ENCODE measurements at regions not wholly inside any gene's neighbourhood (a gene's known extent, or its start where the extent isn't known, plus 50 kb on each side); places are given as distances from the start of the nearest gene placed in this dataset.

DNA sequence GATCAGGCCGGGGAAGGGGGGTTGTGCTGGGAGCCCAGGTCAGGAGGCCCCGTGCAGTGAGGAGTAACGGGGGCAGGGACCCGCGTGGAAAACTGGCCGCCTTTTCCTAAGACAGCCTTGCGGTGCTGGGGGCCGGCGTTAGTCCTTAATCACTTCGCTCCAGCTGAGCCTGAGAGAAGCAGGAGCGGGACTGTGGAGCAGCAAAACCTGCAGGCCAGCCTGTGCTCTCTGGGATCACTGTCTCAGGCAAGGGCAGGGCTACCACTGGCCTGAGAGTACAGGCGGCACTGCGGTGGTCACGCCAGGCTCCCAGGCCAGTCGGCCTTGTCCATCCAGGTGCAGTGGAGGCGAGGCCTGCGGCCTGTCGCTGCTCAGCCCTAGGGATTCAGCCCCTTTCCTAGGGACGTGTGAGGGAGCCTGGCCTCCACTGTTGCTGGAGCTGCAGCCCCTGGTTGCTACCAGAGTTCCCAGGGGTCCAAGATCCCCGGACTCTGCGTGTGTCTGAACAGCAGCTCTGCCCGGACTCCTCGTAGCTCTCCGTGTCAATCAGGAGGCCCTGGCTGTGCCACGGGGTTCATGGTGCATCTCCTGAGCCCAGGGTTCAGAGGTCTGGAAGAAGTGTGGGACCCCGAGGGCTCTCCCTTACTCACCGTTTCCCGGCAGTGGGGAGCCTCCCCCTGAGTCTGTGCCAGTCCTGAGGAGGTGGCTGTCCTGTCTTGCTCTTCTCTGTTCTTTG is 2141.7 kb upstream of the TENM3 start:
- peak in 1 of 4 experiments; percentile 0 for DNase-seq

DNA sequence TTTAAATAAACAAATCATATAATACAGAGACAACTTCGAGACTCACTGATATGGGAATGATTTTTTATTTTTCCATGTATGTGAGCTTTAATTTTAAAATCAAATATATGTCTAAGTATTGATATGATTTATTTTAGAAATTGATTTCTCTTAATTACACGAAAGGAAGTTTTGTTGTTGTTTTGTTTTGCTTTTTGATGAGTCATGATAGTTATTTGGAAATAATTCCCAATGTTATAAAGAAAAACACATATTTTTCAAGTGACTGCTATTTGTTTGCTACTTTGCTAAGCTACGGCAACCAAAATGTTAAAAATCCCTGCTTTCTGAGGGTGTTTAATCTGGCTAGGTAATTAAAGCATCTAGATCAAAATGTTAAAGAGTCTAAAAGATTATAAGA is 2139.4 kb upstream of the TENM3 start:
- no peak for DNase-seq

DNA sequence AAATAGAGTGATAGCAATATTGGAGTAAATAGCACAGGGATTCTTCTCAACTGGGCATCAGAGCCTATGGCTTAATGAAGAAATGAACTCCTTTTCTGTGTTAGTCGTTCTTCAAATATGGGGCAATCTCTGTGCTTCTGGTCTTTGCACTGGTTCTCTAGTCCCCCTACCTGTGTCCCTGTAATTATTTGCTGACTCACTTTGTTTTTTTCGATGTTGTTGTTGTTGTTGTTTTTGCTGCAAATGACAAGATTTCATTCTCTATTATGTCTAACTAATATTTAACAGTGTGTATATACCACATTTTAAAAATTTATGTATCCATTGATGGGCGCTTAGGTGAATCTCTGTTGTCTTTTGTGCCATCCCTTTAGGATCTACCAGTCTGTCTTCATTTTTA is 2137.8 kb upstream of the TENM3 start:
- no peak for DNase-seq

DNA sequence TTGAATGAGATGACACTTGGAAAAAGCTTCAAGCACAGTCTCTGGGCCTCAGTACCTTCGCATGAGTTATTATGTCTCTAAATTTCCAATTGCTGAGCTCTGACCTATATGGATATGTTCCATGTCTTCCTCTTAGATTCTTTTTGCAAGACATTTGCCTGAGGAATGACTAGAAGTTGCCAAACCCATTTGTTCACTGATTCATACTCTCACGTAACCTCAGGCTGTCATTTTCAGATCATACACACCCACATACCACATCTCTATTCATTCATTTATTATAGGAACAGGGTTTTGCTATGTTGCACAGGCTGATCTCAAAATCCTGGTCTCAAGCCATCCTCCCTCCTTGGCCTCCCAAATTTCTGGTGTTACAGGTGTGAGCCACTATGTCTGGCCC is 2137.1 kb upstream of the TENM3 start:
- no peak for DNase-seq

DNA sequence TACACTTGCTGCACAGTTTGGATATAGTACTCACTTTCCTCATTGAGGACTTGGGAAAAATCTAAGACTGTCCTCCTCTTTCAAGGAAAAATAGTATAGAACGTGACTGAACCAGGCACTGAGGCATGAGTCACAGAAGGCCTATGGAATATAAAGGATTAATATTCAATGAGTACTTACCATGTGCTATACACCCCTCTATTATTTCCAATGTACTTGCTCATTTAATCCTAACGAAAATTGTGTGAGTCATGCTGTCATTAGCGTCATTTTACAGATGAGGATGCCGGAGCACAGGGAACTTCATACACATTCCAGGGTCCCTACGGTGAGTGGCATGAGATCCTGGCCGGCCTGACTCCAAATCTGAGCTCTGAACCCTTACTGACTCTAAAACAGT is 2136.2 kb upstream of the TENM3 start:
- no peak for DNase-seq

DNA sequence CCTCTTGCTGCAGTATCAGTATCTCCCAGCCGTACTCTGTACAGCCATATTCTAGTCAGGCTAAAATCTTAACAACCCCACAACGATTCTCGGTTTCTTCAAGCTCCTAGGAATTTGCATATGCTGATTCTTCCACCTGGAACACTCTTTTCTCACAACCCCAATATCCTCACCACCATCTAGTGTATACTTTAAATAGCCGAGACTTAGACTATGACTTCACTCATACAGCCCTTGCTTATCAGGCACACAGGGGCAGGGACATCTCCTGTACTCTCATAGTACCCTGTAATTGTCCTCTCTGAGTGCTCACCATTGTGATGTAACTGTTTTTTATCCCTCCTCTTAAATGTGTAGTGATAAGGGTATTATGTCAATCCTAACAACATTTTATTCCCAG is 2126.4 kb upstream of the TENM3 start:
- no peak for DNase-seq

DNA sequence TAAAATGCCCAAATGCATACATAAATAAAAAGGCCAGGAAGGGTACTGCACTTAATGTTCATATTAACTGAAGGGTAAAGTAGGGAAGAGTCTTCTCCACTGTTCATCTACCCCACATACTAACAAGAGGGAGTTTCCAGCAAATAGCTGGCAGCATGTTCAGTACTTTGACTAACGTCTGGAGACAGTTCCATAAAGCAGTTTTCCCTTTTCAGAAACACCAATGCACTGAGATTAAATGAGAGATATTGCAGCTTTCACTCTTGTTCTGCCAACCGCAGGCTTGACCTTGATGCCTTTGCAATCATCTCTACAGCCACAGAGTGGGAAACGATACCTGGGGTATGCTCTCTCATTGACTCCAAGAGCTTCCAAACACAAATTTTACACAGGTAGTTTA is 2123.1 kb upstream of the TENM3 start:
- DNase-seq, result no peak

DNA sequence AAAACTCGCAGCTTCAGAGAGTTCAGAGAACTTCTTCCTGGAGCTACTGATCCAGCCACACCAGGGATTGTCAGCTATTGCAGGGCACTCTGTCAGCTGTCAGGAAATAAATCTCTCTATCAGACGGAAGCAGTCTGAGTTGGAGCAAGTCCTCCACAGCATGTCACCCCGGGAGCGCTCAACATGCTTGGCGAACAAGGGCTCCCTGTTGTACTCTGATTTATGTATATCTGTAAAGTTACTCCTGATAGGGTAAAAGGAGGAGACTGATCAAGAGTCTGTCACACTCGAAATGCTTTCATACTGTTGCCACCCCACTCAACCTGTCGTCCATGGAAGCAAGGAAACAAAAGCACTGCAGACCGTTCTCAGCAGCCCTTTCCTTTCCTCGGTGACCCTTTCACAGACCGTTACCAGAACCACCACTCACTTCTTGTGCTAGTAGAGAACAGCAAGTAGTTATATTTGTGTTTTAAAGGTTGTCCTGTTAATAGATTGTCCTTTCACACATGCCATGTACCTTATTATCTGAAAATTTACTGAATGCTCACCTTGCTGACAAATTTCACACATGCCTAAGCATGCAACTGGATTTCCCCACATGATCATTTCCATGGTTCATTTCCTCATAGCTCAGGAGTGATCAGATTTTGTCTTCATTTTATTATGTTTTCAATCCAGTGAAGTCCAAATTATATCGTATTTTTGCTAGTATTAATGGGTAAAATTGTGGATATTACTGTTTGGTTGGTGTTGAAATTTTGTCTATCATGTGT is 2108.9 kb upstream of the TENM3 start:
- no peak for DNase-seq

DNA sequence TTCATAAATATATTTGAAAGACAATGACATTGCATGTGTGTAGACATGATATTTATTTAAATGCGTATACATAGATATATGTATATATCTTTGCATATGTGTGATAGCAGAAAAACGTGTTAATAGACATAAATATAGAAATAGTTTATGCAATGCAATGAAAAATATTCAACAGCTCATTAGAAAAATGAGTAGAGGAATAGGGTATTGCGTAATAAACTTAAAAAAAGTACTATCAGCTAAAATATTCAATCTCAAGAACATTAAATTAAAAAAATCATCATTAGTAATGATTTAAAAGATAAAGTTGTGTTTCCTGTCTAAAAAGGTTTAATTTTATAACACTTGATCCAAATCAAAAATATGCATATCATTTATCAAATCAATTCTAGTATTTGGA is 2101.5 kb upstream of the TENM3 start:
- no peak for DNase-seq

DNA sequence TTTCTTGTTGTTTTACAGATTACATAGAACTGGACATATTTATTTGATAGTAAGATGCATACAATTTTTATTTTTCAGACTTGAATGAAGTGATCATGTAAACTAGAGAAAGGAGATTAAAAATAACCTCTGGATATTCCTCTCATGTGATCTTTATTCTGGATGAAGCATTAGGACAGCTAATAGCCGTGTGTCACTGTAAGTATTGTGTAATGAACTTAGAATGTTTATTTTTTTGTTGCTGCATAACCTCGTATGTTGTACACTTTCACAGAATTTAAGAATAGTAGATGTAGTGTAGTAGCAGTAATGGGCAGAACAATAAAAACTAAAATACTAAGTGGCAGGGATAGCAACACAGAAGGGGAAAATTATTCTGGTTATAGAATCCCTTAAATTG is 2094.5 kb upstream of the TENM3 start:
- DNase-seq, result no peak

DNA sequence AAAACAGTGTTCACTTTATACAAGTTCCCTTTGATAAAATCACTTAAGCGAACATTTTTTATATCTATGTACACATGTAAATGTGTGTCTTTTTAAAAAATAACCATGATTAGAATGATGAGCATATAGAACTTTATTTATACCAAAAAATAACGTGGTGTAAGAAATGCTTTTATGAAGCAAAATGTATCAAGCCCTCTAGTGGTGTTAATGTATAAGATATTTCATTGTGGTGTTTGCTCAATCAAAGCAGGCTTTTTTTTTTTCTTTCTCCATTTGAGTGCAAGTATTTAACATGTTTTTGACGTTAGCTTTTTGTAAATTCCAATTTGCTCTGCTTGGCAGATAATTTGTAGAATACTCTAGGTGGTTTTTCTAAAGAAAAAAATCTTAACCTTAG is 2092.4 kb upstream of the TENM3 start:
- DNase-seq, result no peak

DNA sequence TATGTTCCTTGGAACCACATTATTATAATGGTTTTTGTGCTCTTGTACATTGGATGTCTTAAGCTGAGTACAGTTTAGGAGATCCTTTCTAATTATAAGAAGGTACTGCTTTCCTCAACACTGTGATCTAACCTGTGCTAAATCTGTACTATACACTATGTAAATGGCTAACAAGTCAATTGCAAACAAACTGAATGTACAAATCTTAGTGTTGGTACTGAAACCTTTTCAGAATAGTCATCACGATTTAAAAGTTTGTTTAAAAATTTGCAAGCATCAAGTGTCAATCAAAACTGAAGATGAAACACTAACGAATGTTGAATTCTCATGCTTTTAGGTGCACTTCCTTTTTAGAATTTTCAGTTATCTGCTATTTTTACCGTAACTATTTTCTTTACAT is 2090.4 kb upstream of the TENM3 start:
- DNase-seq, result no peak

DNA sequence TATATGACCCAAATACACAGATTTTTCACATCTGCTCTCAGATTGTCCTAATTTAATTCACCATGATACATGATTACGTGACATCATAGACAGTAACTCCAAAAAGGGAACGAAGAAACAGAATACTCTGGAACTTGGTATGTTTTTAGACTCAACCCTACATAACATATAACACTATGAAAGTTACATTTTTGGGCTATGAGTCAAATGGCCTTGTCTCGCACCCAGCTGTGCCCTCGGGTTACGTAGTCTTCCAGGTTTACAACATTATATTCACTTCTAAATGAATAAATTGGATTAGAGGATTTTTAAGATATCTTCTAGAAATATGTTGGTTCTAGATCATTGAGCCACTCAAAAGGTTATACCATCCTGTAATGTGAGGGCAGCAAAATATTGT is 2089.6 kb upstream of the TENM3 start:
- no peak for DNase-seq

DNA sequence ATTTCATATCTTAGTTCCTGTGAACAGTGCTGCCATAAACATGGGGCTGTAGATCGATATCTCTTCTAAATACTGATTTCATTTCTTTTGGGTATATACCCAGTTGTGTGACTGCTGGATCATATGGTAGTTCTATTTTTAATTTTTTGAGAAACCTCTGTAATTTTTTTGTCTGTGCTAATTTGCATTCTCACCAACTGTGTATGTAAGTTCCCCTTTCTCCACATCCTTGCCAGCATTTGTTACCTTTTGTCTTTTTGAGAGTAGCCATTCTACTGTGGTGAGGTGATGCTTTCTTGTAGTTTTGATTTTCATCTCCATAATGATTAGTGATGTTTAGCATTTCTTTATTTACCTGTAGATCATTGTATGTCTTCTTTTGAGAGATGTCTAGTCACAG is 2086.5 kb upstream of the TENM3 start:
- no peak for DNase-seq

DNA sequence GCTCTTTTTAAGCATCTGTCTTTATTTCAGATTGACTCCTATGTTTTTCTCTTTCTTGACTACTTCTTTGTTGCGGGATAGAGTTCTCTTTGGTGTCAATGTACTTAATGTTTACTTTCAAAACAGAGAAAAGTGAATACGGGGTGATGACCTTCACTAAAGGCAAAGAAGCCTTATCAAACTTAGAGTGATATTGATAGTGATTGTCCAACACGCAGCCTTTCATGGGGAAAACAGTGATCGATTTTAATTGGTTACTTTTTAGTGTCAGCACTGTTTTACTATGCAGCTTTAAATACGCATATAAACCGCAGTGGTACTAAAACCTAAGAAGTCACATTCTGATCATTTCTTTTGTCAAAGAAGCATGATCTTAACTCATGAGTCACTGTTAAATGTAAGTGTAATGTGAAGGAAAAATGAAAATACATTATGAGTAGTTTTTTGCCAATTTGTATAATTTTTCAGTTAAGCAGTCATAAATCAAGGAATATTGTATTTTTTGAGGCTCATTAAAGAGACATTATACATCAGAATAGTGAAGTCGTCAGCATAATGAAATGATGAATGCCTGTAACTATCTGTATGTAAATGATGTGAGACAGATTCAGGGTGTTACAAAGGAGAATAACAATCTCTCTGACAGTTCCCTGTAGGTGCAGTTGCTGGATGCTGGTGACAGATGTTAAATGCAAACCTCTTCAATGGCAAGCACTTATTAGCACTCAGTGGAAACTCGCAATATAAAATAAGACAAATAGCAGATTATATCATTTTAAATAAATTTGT is 2082.8 kb upstream of the TENM3 start:
- no peak for DNase-seq

DNA sequence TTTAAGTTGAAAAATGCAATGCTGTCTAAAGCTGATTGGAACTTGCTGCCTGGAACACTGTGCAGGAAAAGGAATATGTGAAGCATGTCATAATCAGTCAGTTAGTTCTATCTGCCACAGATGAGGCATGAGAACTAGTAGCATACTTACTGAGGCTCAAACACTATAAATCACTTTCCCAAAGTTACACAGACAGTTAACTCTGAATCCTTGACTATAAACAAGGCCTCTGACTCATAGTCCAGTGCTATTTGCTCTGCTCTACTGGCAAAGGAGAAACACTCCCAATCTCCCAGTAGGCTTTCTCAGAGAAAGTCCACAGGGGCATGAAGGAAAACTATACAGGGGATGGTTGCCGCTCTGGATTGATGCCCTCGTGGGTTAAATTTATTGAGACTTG is 2078.4 kb upstream of the TENM3 start:
- no peak for DNase-seq

DNA sequence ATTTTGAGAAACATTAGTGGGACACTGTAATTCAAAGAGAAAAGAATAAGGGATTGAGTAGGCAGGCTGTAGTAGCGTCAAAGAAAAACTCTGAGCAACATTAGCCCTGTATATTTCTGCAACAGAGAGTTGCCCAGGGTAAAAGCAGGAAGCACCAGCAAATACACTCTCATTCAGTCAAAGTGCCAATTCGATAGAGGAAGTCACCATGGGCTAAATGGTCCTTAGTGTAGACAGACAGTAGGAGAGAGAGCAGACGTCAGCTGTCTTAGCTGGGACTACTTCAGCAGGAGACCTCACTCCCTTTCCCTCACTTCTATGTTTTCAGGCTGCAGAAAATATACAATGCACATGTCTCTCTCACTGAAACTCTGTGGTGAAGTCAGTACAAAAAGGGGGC is 2073.8 kb upstream of the TENM3 start:
- DNase-seq, result no peak

DNA sequence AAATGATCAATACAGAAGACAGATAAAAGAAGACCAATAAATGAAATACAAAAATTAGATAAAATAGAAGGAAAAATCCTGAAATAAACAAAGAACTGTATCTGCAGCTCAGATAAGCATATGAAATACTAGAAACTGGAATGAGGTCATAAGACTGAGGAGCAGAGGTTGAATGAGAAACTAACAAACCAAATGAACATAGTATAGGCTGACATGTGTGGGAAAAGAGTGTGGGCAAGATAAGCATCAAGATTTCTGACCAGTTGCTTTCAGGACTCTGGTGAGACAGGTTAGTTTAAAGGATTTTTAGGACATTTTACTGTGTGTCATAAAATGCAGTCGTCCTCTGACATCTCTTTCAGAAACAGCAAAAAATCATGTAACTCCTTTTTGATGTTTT is 2073.2 kb upstream of the TENM3 start:
- no peak for DNase-seq

DNA sequence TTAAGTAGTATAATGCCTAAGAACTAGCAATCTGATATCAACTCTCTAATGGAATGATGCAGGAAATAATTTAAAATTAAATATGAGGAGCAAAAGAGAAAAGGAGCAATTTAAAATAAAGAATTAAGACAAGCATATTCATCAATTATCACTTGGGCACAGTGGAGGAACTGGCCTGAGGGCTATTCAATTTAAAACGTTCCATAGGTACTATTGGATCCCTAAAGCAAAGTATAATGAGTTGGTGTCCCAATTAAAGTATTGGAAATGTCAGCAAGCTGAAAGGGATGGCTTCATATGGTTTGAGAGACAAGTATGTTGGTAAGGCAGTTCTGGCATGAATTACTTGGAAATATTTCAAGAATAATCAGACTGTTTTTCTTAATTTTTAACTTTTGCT is 2064.1 kb upstream of the TENM3 start:
- DNase-seq, result no peak

DNA sequence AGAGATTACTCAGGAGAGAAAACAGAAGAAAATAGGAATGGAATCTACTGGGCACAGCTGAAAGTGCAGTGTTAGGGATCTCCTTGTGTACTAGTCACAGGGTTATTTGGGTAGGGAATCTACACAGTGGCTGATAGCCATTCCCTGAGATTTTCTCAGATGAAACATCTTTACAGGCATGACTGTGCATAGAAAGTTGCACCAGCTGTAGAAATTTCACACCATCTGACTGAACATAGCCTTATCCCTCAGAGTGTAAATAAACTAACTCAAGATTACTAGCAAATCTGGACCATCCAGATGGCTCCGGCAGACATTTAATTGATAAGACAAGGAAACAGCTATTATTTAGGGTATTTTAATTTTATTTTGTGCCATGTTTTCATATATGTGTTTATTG is 2053.5 kb upstream of the TENM3 start:
- no peak for DNase-seq

DNA sequence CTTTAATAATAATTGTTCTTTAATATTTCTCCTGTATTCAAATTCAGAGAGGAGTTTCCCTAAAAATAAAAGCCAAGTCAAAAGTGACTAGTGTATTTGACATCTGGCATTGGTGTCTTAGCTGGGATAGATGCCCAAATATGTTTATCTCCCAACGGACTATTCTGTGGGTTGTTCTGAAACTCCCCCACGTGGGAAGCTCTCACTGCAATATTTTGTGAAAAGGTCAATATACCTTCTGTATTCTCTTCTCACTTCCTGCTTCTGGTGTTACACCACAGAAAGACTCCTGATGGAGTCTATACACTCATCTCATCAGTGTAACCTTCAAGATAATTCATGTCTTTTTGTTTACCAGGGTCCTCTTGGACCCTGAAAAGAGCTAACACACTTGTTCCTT is 2052.8 kb upstream of the TENM3 start:
- no peak for DNase-seq

DNA sequence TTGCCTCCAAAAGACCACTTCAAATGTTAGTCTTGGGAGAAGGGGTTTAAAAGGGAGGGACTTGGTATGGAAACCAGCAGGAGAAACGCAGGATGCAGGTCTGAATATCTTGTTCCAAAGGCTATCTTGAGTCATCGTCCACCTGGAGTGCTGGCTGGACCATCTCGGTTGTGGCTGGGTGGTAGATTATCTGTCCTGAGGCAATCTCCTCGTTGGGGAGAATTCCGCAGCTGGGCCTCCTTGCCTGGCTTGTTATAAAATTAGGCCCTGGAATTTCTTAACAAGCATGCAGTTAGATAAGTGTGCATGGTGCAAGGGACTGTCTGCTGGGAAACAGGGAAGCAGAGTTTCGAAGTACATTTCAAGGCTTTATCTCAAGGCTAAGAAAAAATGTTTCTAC is 2045.7 kb upstream of the TENM3 start:
- DNase-seq, result no peak

DNA sequence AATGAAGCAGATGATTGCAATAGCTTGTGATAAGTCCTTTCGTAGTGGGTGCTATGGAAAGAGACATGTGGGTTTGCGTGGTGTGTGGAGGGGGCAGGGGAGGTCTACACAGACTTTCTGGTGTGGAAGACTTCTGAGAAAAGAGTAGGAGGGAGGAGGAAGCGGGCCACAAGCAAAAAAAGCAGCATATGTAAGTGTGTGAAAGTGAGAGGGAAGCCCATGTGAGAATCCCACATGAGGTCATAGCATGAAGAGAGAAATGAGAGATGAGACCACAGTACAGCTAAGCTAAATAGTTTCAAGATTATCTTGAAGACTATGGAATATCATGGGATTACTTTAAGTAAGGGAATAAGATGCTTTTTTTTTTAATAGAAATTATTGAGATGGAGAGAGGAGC is 2039.9 kb upstream of the TENM3 start:
- DNase-seq, result no peak

DNA sequence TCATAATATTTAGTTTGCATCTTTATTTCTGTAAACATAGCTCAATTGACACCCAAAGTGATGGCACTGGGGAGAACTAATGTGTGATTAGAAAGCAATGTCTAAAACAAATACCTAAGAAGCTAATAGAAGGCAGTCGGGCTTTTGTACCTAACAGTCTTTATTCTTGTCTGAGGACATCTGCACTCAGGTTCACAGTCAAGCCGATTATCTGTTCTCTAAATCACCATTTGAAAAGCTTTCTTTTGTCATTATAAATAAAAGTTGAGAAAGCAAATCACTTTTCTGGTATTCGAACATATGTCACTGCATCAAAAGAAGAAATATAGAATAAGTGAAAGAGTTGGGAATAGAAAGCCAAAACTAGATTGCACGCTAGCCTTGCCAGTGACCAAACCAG is 2037.9 kb upstream of the TENM3 start:
- no peak for DNase-seq
